ENCODE measurements at regions not wholly inside any gene's neighbourhood (a gene's known extent, or its start where the extent isn't known, plus 50 kb on each side); places are given as distances from the start of the nearest gene placed in this dataset.
"Not testable (repeated sequence)": the region's sequence is repeated elsewhere in the genome, so short reads cannot be mapped to it uniquely, and the experiment has no call there.

GRCh38 chr16:15230432-15230831 is 136.4 kb upstream of the RRN3 start:
- TF ChIP-seq CTCF, POLR2A (IDR thresholded peaks at IDR 0.05): not testable (repeated sequence)
